C4-2B (cell line): ENCODE measurements at regions not wholly inside any gene's neighbourhood (a gene's known extent, or its start where the extent isn't known, plus 50 kb on each side); places are given as distances from the start of the nearest gene placed in this dataset.

Source experiments
- CTCF ChIP-seq: fragments of 450-650 bp; conservative IDR thresholded peaks from 2 replicates; pipeline ENCODE4 v1.5.1; 2017; ENCODE audit warnings: mild to moderate bottlenecking
- ZFX ChIP-seq: fragments of 450-650 bp; IDR thresholded peaks from 2 replicates; pipeline ENCODE4 v1.6.1; 2017

GRCh38 chr10:3537518-3537917 is 247.5 kb downstream of the KLF6 start:
- TF ChIP-seq CTCF, result no peak
- TF ChIP-seq ZFX, result no peak
